Right lobe of liver (tissue), 4 donors: ENCODE measurements at regions not wholly inside any gene's neighbourhood (a gene's known extent, or its start where the extent isn't known, plus 50 kb on each side); places are given as distances from the start of the nearest gene placed in this dataset.

ENCODE experiments used
- POLR2A ChIP-seq: fragments of 450-650 bp; IDR thresholded peaks from one replicate; pipeline ENCODE4 v1.6.1; 2017; ENCODE audit warnings: antibody characterized with exemption, mild to moderate bottlenecking
- TF ChIP-seq, protein P1 (sequence below), 4 donors: fragments of 200-600 bp in 3 of 4; fragments of 450-650 bp in 1 of 4; IDR thresholded peaks; one replicate each; pipeline versions ENCODE4 v1.5.1 to v1.8.0; 2016 to 2022; ENCODE audit warnings: antibody characterized with exemption in 4 of 4, mild to moderate bottlenecking in 2 of 4
- donor health status: DM: no; HTN: no; CAD: no.
- donor health status: DM: no; HTN: no; CAD: no.
- donor health status: DM: no; HTN: yes; CAD: no.

DNA sequence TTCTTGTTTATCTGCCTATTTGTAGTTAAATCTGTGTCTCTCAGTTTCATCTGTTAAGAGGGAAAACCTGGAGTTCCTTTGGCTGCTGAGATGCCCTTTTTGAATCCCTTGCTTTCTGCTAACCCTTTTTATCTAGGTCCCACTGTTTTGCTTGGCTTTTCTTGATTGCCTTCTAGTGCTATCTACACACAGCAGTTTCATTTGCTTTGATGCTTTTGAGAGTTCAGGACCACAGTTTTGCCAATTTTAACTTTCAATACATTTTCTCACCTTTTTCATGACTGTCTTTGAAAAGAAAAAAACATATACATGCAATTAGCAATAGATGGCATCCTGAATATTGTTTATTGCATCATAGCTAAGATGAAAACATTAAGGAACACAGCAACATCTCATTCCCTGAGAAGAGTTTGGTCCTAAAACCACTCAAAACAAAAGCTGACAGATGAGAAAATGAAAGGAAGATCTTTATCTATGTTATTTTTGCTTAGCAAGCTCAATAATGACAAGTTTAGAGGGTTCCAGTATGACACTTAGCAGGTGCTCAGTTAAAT is 241.4 kb upstream of the MEX3C start:
- TF ChIP-seq, protein P1, sequence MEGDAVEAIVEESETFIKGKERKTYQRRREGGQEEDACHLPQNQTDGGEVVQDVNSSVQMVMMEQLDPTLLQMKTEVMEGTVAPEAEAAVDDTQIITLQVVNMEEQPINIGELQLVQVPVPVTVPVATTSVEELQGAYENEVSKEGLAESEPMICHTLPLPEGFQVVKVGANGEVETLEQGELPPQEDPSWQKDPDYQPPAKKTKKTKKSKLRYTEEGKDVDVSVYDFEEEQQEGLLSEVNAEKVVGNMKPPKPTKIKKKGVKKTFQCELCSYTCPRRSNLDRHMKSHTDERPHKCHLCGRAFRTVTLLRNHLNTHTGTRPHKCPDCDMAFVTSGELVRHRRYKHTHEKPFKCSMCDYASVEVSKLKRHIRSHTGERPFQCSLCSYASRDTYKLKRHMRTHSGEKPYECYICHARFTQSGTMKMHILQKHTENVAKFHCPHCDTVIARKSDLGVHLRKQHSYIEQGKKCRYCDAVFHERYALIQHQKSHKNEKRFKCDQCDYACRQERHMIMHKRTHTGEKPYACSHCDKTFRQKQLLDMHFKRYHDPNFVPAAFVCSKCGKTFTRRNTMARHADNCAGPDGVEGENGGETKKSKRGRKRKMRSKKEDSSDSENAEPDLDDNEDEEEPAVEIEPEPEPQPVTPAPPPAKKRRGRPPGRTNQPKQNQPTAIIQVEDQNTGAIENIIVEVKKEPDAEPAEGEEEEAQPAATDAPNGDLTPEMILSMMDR (IDR thresholded peaks at IDR 0.05) = no peak
- no peak for TF ChIP-seq POLR2A
